H9 (cell line): ENCODE measurements at regions not wholly inside any gene's neighbourhood (a gene's known extent, or its start where the extent isn't known, plus 50 kb on each side); places are given as distances from the start of the nearest gene placed in this dataset.
"Not testable (repeated sequence)": the region's sequence is repeated elsewhere in the genome, so short reads cannot be mapped to it uniquely, and the experiment has no call there.

Experiments
- DNase-seq: peaks from one replicate; pipeline ENCODE4 v3.0.0-alpha.2; 2017
- H2AFZ ChIP-seq: one replicate; pipeline ENCODE4 v1.6.1; 2013; ENCODE audit warnings: mild to moderate bottlenecking, low read length, control low read depth, moderate library complexity
- H2AK5ac ChIP-seq: 2 replicates; pipeline ENCODE4 v1.6.1; 2013; ENCODE audit warnings: low read length, control low read depth, mixed read lengths; ENCODE audit not compliant: insufficient read length
- H2BK120ac ChIP-seq: one replicate; pipeline ENCODE4 v1.6.1; 2013; ENCODE audit warnings: low read depth, mild to moderate bottlenecking, low read length, control low read depth, inconsistent platforms; ENCODE audit not compliant: poor library complexity, severe bottlenecking
- H2BK12ac ChIP-seq: 2 replicates; pipeline ENCODE4 v1.6.1; 2013; ENCODE audit warnings: low read length, control low read depth, mixed read lengths, low read depth; ENCODE audit not compliant: insufficient read length
- H2BK15ac ChIP-seq: 2 replicates; pipeline ENCODE4 v1.6.1; 2013; ENCODE audit warnings: low read depth, low read length, control low read depth
- H2BK20ac ChIP-seq: one replicate; pipeline ENCODE4 v1.6.1; 2013; ENCODE audit warnings: low read depth, mild to moderate bottlenecking, low read length, control low read depth, inconsistent platforms; ENCODE audit not compliant: poor library complexity, severe bottlenecking
- H2BK5ac ChIP-seq: 2 replicates; pipeline ENCODE4 v1.6.1; 2013; ENCODE audit warnings: low read length, control low read depth, mixed read lengths; ENCODE audit not compliant: insufficient read length
- H3K14ac ChIP-seq: 2 replicates; pipeline ENCODE4 v1.6.1; 2013; ENCODE audit warnings: low read length, control low read depth; ENCODE audit not compliant: insufficient read depth
- H3K18ac ChIP-seq: 2 replicates; pipeline ENCODE4 v1.6.1; 2013; ENCODE audit warnings: low read depth, mild to moderate bottlenecking, mixed read lengths, low read length, control low read depth; ENCODE audit not compliant: insufficient read length
- H3K23ac ChIP-seq: 2 replicates; pipeline ENCODE4 v1.6.1; 2013; ENCODE audit warnings: low read length, control low read depth, mixed read lengths, low read depth; ENCODE audit not compliant: insufficient read length
- H3K23me2 ChIP-seq: 2 replicates; pipeline ENCODE4 v1.6.1; 2013; ENCODE audit warnings: low read depth, mild to moderate bottlenecking, mixed read lengths, low read length, control low read depth; ENCODE audit not compliant: insufficient read length, poor library complexity, severe bottlenecking
- H3K27ac ChIP-seq: 2 replicates; pipeline ENCODE4 v1.5.1; 2013; ENCODE audit warnings: low read length, control low read depth, mixed read lengths, low read depth; ENCODE audit not compliant: insufficient read length
- H3K27me3 ChIP-seq: 2 replicates; pipeline ENCODE4 v1.6.1; 2013; ENCODE audit warnings: low read length, control low read depth, inconsistent platforms; ENCODE audit not compliant: insufficient read depth
- H3K4ac ChIP-seq: 2 replicates; pipeline ENCODE4 v1.6.1; 2013; ENCODE audit warnings: low read depth, mild to moderate bottlenecking, control low read depth, inconsistent platforms, low read length, moderate library complexity
- H3K4me1 ChIP-seq: 2 replicates; pipeline ENCODE4 v1.6.1; 2013; ENCODE audit warnings: low read length, control low read depth, inconsistent platforms; ENCODE audit not compliant: insufficient read depth
- H3K4me2 ChIP-seq: 2 replicates; pipeline ENCODE4 v1.6.1; 2013; ENCODE audit warnings: low read length, control low read depth, mixed read lengths; ENCODE audit not compliant: insufficient read length, insufficient read depth
- H3K56ac ChIP-seq: 2 replicates; pipeline ENCODE4 v1.6.1; 2013; ENCODE audit warnings: low read depth, mild to moderate bottlenecking, mixed read lengths, low read length, control low read depth; ENCODE audit not compliant: insufficient read length
- H3K79me1 ChIP-seq: 2 replicates; pipeline ENCODE4 v1.6.1; 2013; ENCODE audit warnings: low read depth, mild to moderate bottlenecking, moderate library complexity, low read length, control low read depth, inconsistent platforms; ENCODE audit not compliant: insufficient read depth, poor library complexity, severe bottlenecking
- H3K79me2 ChIP-seq: 2 replicates; pipeline ENCODE4 v1.6.1; 2013; ENCODE audit warnings: low read length, control low read depth, inconsistent platforms; ENCODE audit not compliant: insufficient read depth
- H3K9ac ChIP-seq: 2 replicates; pipeline ENCODE4 v1.6.1; 2013; ENCODE audit warnings: low read length, control low read depth, mixed read lengths; ENCODE audit not compliant: insufficient read length; ENCODE audit errors: extremely low read depth
- H3K9me3 ChIP-seq: one replicate; pipeline ENCODE4 v1.6.1; 2013; ENCODE audit warnings: low read depth, low read length, inconsistent platforms; ENCODE audit not compliant: control insufficient read depth
- H3T11ph ChIP-seq: one replicate; pipeline ENCODE4 v1.6.1; 2013; ENCODE audit warnings: mild to moderate bottlenecking, low read length, control low read depth, inconsistent platforms
- H4K20me1 ChIP-seq: one replicate; pipeline ENCODE4 v1.6.1; 2013; ENCODE audit not compliant: control insufficient read depth, insufficient read length, insufficient read depth
- H4K5ac ChIP-seq: 2 replicates; pipeline ENCODE4 v1.6.1; 2013; ENCODE audit warnings: low read depth, mild to moderate bottlenecking, mixed read lengths, low read length, control low read depth; ENCODE audit not compliant: insufficient read length
- H4K8ac ChIP-seq: replicated peaks from 2 replicates; pipeline ENCODE4 v1.6.1; 2013; ENCODE audit warnings: low read length, control low read depth, mixed read lengths, low read depth; ENCODE audit not compliant: insufficient read length
- H4K91ac ChIP-seq: 2 replicates; pipeline ENCODE4 v1.6.1; 2013; ENCODE audit warnings: low read depth, mild to moderate bottlenecking, moderate library complexity, mixed read lengths, low read length, control low read depth; ENCODE audit not compliant: insufficient read length
- H3K27ac Mint-ChIP-seq, 3 experiments: 2 replicates in 2 of 3; 3 replicates in 1 of 3; pipeline ENCODE4 v1.8.0; 2020 to 2021; ENCODE audit warnings: mixed read lengths in 3 of 3, mild to moderate bottlenecking in 1 of 3, moderate library complexity in 1 of 3
- H3K27me3 Mint-ChIP-seq: 2 replicates; pipeline ENCODE4 v1.8.0; 2021; ENCODE audit warnings: low read depth, mild to moderate bottlenecking, moderate library complexity, mixed read lengths
- H3K36me3 Mint-ChIP-seq, 3 experiments: 2 replicates in 2 of 3; 3 replicates in 1 of 3; pipeline ENCODE4 v1.8.0; 2020 to 2021; ENCODE audit warnings: low read depth in 3 of 3, mixed read lengths in 3 of 3; ENCODE audit not compliant: insufficient read depth in 1 of 3
- H3K4me1 Mint-ChIP-seq, 2 experiments: 2 replicates each; pipeline ENCODE4 v1.8.0; 2020; ENCODE audit warnings: mixed read lengths in 2 of 2
- H3K4me3 Mint-ChIP-seq, 2 experiments: 2 replicates in 1 of 2; 3 replicates in 1 of 2; pipeline ENCODE4 v1.8.0; 2020 to 2021; ENCODE audit warnings: mild to moderate bottlenecking in 2 of 2, mixed read lengths in 2 of 2, moderate library complexity in 1 of 2
- H3K9me3 Mint-ChIP-seq, 2 experiments: 2 replicates in 1 of 2; 3 replicates in 1 of 2; pipeline ENCODE4 v1.8.0; 2020; ENCODE audit warnings: mild to moderate bottlenecking in 2 of 2, mixed read lengths in 2 of 2, moderate library complexity in 1 of 2
- WGBS: extraction: QIAGEN DNeasy Blood & Tissue Kit; methylation state at CpG from one replicate; pipeline ENCODE4 v1.1.7; 2013; ENCODE audit warnings: missing lambda C conversion rate, low lambda C conversion rate, mixed read lengths; ENCODE audit not compliant: insufficient read length; ENCODE audit errors: extremely low coverage; 5-methylcytosine and 5-hydroxymethylcytosine counted together

DNA sequence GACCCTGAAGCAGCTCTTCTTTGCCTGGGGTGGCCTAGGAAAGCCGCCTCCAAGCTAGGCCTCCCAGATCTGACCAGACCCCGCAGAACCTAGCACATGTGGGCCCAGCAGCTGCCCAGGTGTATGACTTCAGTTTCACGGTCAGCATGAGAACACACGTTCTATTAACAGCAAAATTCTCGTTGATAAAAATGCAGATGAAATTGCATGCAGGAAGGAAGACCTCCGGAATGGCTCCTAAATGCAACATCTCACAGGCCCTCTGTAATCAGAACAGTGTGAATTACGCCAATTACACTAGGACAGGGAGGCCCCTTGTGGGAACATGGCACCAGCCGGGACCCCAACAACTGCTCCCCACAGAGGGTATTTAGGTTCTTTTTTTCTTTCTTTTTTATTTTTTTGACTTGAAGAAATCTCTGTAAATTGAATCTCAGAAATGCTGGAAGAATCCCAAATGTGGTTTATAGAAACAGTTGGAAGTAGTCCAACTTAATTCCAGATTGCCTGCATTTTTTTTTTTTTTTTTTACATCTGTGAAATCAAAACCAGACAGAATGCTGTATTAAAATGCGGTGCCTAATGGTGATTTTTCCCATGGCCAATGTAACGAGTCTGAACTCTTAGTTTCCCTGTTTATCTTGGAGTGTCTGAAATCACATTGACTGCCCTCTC is 185.1 kb downstream of the NPIPB11 start:
- H3K23ac ChIP-seq, H3K27me3 ChIP-seq, DNase-seq, H3K79me2 ChIP-seq, H4K20me1 ChIP-seq, H2BK5ac ChIP-seq, H2BK15ac ChIP-seq, H2BK20ac ChIP-seq, H3K4me1 Mint-ChIP-seq, H3K4me3 Mint-ChIP-seq, H3K4me1 ChIP-seq, H2AK5ac ChIP-seq, H2AFZ ChIP-seq, H3K23me2 ChIP-seq, H3K27ac Mint-ChIP-seq, H3K4me2 ChIP-seq, H3K14ac ChIP-seq, H4K8ac ChIP-seq, H3K27ac ChIP-seq, H2BK12ac ChIP-seq, H3K56ac ChIP-seq, H3K27me3 Mint-ChIP-seq, H4K91ac ChIP-seq, H3T11ph ChIP-seq, H3K18ac ChIP-seq, H2BK120ac ChIP-seq, H3K4ac ChIP-seq, H3K79me1 ChIP-seq, H3K9ac ChIP-seq, H4K5ac ChIP-seq, H3K9me3 ChIP-seq: not testable (repeated sequence)
- Mint-ChIP-seq H3K9me3 (peaks cover 15 to 21% of the 10 kb centered on the region in 2 experiments), H3K36me3 (peaks cover 0 to 12% (median 6%) of the 10 kb centered on the region in 3 experiments; a peak in 6 of 7 replicates)
- WGBS, result no CpG with 5 or more reads among the region's 10 CpGs

- not testable (repeated sequence) for H4K20me1 ChIP-seq, H3K4me1 ChIP-seq, H3K4me2 ChIP-seq, H3K9me3 ChIP-seq, H4K5ac ChIP-seq, H3K27ac ChIP-seq, DNase-seq, H2BK5ac ChIP-seq, H3K4me3 Mint-ChIP-seq, H3K27ac Mint-ChIP-seq, H3K14ac ChIP-seq, H3K27me3 ChIP-seq, H3K18ac ChIP-seq, H3K23ac ChIP-seq, H2AK5ac ChIP-seq, H3K4ac ChIP-seq, H3K56ac ChIP-seq, H3T11ph ChIP-seq, H2AFZ ChIP-seq, H3K4me1 Mint-ChIP-seq, H3K79me2 ChIP-seq, H2BK15ac ChIP-seq, H3K27me3 Mint-ChIP-seq, H2BK20ac ChIP-seq, H3K79me1 ChIP-seq, H2BK120ac ChIP-seq, H3K9ac ChIP-seq, H2BK12ac ChIP-seq, H4K8ac ChIP-seq, H4K91ac ChIP-seq, H3K23me2 ChIP-seq
- no CpG with 5 or more reads among the region's 36 CpGs for WGBS
- Mint-ChIP-seq H3K9me3 (peaks cover 13 to 21% of the 10 kb centered on the region in 2 experiments), H3K36me3 (peaks cover 0 to 12% (median 6%) of the 10 kb centered on the region in 3 experiments; a peak in 6 of 7 replicates)
Measured at GRCh38 chr16:29220647-29221191, 185.8 kb downstream of the NPIPB11 start.
